GM12891 (cell line): ENCODE measurements at regions not wholly inside any gene's neighbourhood (a gene's known extent, or its start where the extent isn't known, plus 50 kb on each side); places are given as distances from the start of the nearest gene placed in this dataset.

Source experiments
- PAX5 ChIP-seq: IDR thresholded peaks from 2 replicates; pipeline ENCODE4 v1.6.1; 2011; ENCODE audit warnings: low read length, moderate library complexity, mild to moderate bottlenecking; ENCODE audit not compliant: insufficient read depth, severe bottlenecking
- POLR2A ChIP-seq: IDR thresholded peaks from 2 replicates; pipeline ENCODE4 v1.6.1; 2011; ENCODE audit warnings: low read depth, low read length, control low read depth
- POLR2AphosphoS5 ChIP-seq: IDR thresholded peaks from 2 replicates; pipeline ENCODE4 v1.6.1; 2011; ENCODE audit warnings: low read depth, low read length, control low read depth
- POU2F2 ChIP-seq: IDR thresholded peaks from 2 replicates; pipeline ENCODE4 v1.6.1; 2011; ENCODE audit warnings: low read depth, mild to moderate bottlenecking, control low read depth, low read length, moderate library complexity
- SPI1 ChIP-seq: IDR thresholded peaks from 2 replicates; pipeline ENCODE4 v1.6.1; 2011; ENCODE audit warnings: low read depth, low read length, control low read depth
- TAF1 ChIP-seq: IDR thresholded peaks from 2 replicates; pipeline ENCODE4 v1.6.1; 2011; ENCODE audit warnings: low read depth, low read length, control low read depth

DNA sequence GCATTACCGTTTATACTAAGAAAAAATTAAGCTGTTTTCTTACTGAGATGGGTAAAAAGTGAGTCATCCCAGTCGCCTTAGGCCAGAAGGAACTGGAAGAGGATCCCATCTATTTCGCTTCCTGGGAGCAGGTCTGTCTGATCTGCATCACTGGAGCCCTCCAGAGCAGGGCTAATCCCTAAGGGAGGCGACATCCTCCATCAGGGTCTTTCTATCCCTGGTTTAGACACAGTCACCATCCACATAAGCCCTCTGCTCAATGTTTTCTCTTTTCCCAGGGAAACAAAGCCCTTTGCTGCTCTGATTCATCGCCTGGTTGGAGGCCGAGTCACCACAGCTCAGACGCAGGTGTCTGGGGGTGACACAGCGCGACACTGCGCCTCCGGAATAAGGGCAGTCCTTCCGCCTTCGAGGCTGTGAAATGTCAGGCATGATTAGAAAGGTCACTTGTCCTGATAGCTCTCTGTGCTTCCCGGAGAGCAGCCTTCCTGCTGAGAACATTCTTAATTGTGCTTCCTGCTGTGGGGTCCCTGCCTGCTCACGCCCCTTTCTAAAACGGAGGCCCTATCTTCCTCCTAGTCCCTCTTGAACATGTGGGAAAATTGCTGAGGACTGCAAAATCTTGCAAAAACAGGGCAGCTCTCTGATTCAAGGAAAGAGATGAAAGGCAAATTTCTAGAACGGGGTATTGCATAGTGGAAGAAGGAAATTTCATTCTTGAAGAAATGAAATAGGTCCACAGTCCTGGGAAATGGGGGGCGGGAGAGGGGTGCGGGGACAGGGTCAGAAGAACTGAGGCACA lies 56.3 kb downstream of the MARCHF4 start:
- TF ChIP-seq SPI1 = no peak
- no peak for TF ChIP-seq POLR2A
- no peak for TF ChIP-seq PAX5
- TF ChIP-seq POLR2AphosphoS5 = no peak
- TF ChIP-seq TAF1 = no peak
- no peak for TF ChIP-seq POU2F2
